Aorta (tissue), 5 donors: ENCODE measurements at regions not wholly inside any gene's neighbourhood (a gene's known extent, or its start where the extent isn't known, plus 50 kb on each side); places are given as distances from the start of the nearest gene placed in this dataset.

Experiments used
- ATAC-seq: fragments of 200-7000 bp; cut with Tn5 transposase; one replicate; pipeline ENCODE4 v1.9.1; 2022; ENCODE audit warnings: moderate library complexity; ENCODE audit not compliant: low FRiP score
- DNase-seq, 2 donors: peaks; one replicate each; pipeline ENCODE4 v3.0.0-alpha.2; 2020
- H3K27ac ChIP-seq, 2 donors: one replicate each; pipeline ENCODE4 v1.5.1; 2013; ENCODE audit warnings: low read length in 2 of 2, mild to moderate bottlenecking in 2 of 2, moderate library complexity in 2 of 2, control low read depth in 1 of 2, inconsistent platforms in 1 of 2, low read depth in 1 of 2
- H3K27me3 ChIP-seq, 2 donors: one replicate each; pipeline ENCODE4 v1.6.1; 2013; ENCODE audit warnings: control low read depth in 1 of 2, low read length in 1 of 2, mild to moderate bottlenecking in 1 of 2, moderate library complexity in 1 of 2; ENCODE audit not compliant: insufficient read depth in 2 of 2, control insufficient read depth in 1 of 2
- H3K36me3 ChIP-seq, 2 donors: one replicate each; pipeline ENCODE4 v1.6.1; 2013; ENCODE audit warnings: control low read depth in 1 of 2, low read length in 1 of 2, mild to moderate bottlenecking in 1 of 2; ENCODE audit not compliant: insufficient read depth in 2 of 2, control insufficient read depth in 1 of 2
- H3K4me1 ChIP-seq, 2 donors: one replicate each; pipeline ENCODE4 v1.6.1; 2013; ENCODE audit warnings: low read length in 2 of 2, control low read depth in 1 of 2, mild to moderate bottlenecking in 1 of 2, moderate library complexity in 1 of 2; ENCODE audit not compliant: insufficient read depth in 2 of 2, control insufficient read depth in 1 of 2
- H3K4me3 ChIP-seq, 2 donors: one replicate each; pipeline ENCODE4 v1.5.1; 2013; ENCODE audit warnings: low read length in 2 of 2, control low read depth in 1 of 2, mild to moderate bottlenecking in 1 of 2
- H3K9me3 ChIP-seq: one replicate; pipeline ENCODE4 v1.6.1; 2013; ENCODE audit warnings: mild to moderate bottlenecking, low read length; ENCODE audit not compliant: control insufficient read depth
- WGBS, 2 donors: extraction: QIAGEN DNeasy Blood & Tissue Kit; methylation state at CpG; one replicate each; pipeline ENCODE4 v1.1.7; 2013; 5-methylcytosine and 5-hydroxymethylcytosine counted together
- intact Hi-C, 2 donors: fragments of 100-400 bp; cut with DNase I; formaldehyde crosslinking; loops; one replicate each; pipeline versions ENCODE4 v1.14.2 to v1.15.0; 2022
- donor health status: healthy with polysubstance abuse.
- donor health status: Bipolar disorder and iron deficiency.
- donor health status: DM: no; HTN: no; CAD: no.
- donor health status: DM: no; HTN: no; CAD: no.
- donor health status: DM: yes; HTN: yes; CAD: no.

- Histone ChIP-seq H3K9me3 (no peaks in the 10 kb centered on the region), H3K36me3 (no peaks in the 10 kb centered on the region), H3K27me3 (no peaks in the 10 kb centered on the region), H3K4me3 (no peak overlapping the region), H3K4me1 (no peaks in the 10 kb centered on the region), H3K27ac (no peak overlapping the region)
- WGBS, 2 donors = 51 to 59% methylated on average over 1 of the region's 1 CpG
- ATAC-seq (no peak), DNase-seq (no peak)
- intact Hi-C loops = no loop called here
These were observed 432.8 kb downstream of the GJA1 start for GRCh38 chr6:121868206-121868605.

GRCh38 chr6:121873595-121873994 lies 438.1 kb downstream of the GJA1 start:
- DNase-seq = no peak
- Histone ChIP-seq H3K4me3 (no peak overlapping the region), H3K9me3 (no peaks in the 10 kb centered on the region), H3K27ac (no peak overlapping the region), H3K27me3 (no peaks in the 10 kb centered on the region), H3K36me3 (no peaks in the 10 kb centered on the region), H3K4me1 (no peaks in the 10 kb centered on the region)
- ATAC-seq = no peak
- WGBS, 2 donors = 37 to 47% methylated on average over 2 of the region's 2 CpGs
- intact Hi-C loops = no loop called here

GRCh38 chr6:121876721-121877120 lies 441.3 kb downstream of the GJA1 start:
- no peaks in the 10 kb centered on the region for H3K27me3 ChIP-seq
- intact Hi-C loops = no loop called here
- no peak for ATAC-seq
- no peaks in the 10 kb centered on the region for H3K9me3 ChIP-seq
- no peak for DNase-seq
- H3K4me3 ChIP-seq = no peak overlapping the region
- no peak overlapping the region for H3K27ac ChIP-seq
- no peaks in the 10 kb centered on the region for H3K4me1 ChIP-seq
- no peaks in the 10 kb centered on the region for H3K36me3 ChIP-seq

GRCh38 chr6:121879149-121879548 lies 443.7 kb downstream of the GJA1 start:
- WGBS, 2 donors = 16 to 24% methylated on average over 1 of the region's 1 CpG
- DNase-seq (no peak), ATAC-seq (no peak)
- H3K27me3 ChIP-seq = no peaks in the 10 kb centered on the region
- no peaks in the 10 kb centered on the region for H3K36me3 ChIP-seq
- H3K4me3 ChIP-seq = no peak overlapping the region
- intact Hi-C loops = no loop called here
- H3K27ac ChIP-seq = no peak overlapping the region
- no peaks in the 10 kb centered on the region for H3K9me3 ChIP-seq
- no peaks in the 10 kb centered on the region for H3K4me1 ChIP-seq

- Histone ChIP-seq H3K4me3 (no peak overlapping the region), H3K9me3 (no peaks in the 10 kb centered on the region), H3K4me1 (no peaks in the 10 kb centered on the region), H3K27me3 (no peaks in the 10 kb centered on the region), H3K27ac (no peak overlapping the region), H3K36me3 (no peaks in the 10 kb centered on the region)
- no peak for DNase-seq
- ATAC-seq = no peak
- intact Hi-C loops = no loop called here
These were observed 445.4 kb downstream of the GJA1 start for GRCh38 chr6:121880831-121881230.

- Histone ChIP-seq H3K27ac (no peak overlapping the region), H3K4me1 (no peaks in the 10 kb centered on the region), H3K9me3 (no peaks in the 10 kb centered on the region), H3K36me3 (no peaks in the 10 kb centered on the region), H3K4me3 (no peak overlapping the region), H3K27me3 (no peaks in the 10 kb centered on the region)
- 92% methylated on average over 2 of the region's 2 CpGs for WGBS, 2 donors
- intact Hi-C loops = no loop called here
- no peak for ATAC-seq
- no peak for DNase-seq
These were observed 446.7 kb downstream of the GJA1 start for GRCh38 chr6:121881974-121882667.

GRCh38 chr6:121884091-121884490 lies 448.6 kb downstream of the GJA1 start:
- WGBS, 2 donors = 37 to 43% methylated on average over 4 of the region's 4 CpGs
- Histone ChIP-seq H3K9me3 (no peaks in the 10 kb centered on the region), H3K27me3 (no peaks in the 10 kb centered on the region), H3K4me1 (no peaks in the 10 kb centered on the region), H3K36me3 (no peaks in the 10 kb centered on the region), H3K4me3 (no peak overlapping the region), H3K27ac (no peak overlapping the region)
- DNase-seq (no peak), ATAC-seq (no peak)
- intact Hi-C loops = no loop called here

GRCh38 chr6:121884620-121885019 lies 449.2 kb downstream of the GJA1 start:
- Histone ChIP-seq H3K4me1 (no peaks in the 10 kb centered on the region), H3K27ac (no peak overlapping the region), H3K27me3 (no peaks in the 10 kb centered on the region), H3K9me3 (no peaks in the 10 kb centered on the region), H3K4me3 (no peak overlapping the region), H3K36me3 (no peaks in the 10 kb centered on the region)
- no peak for DNase-seq
- intact Hi-C loops = no loop called here
- 92 to 93% methylated on average over 1 of the region's 1 CpG for WGBS, 2 donors
- ATAC-seq = no peak

- ATAC-seq = peak; percentile 21
- Histone ChIP-seq H3K27ac (no peak overlapping the region), H3K9me3 (peaks cover 2% of the 10 kb centered on the region), H3K4me1 (no peaks in the 10 kb centered on the region), H3K27me3 (no peaks in the 10 kb centered on the region), H3K4me3 (no peak overlapping the region), H3K36me3 (no peaks in the 10 kb centered on the region)
- intact Hi-C loops = no loop called here
- WGBS, 2 donors = 87 to 90% methylated on average over 3 of the region's 3 CpGs
- no peak for DNase-seq
These were observed 450.1 kb downstream of the GJA1 start for GRCh38 chr6:121885399-121886152.
